ENCODE measurements at regions not wholly inside any gene's neighbourhood (a gene's known extent, or its start where the extent isn't known, plus 50 kb on each side); places are given as distances from the start of the nearest gene placed in this dataset.

DNA sequence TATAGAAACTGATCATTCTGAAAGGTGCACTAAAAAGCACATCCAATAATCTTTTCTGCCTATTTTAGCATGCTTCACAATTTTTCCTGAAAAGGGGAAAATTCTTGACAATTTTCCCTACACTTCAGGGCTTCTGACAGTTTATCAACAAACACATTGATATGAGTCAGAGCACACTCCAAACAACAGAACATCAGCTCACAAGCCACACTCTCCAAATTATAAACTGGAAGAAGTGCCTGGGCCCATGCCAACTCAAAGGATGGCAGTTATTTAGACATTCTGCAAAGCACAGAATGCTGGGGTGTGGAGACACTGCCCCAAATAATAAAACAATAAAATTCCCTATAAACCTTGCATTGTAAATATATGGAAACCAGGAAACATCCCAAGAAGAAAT is 90.8 kb downstream of the ELAPOR2 start:
- TF ChIP-seq POLR2A (IDR thresholded peaks at IDR 0.05) = no peak
- TF ChIP-seq, protein P1, sequence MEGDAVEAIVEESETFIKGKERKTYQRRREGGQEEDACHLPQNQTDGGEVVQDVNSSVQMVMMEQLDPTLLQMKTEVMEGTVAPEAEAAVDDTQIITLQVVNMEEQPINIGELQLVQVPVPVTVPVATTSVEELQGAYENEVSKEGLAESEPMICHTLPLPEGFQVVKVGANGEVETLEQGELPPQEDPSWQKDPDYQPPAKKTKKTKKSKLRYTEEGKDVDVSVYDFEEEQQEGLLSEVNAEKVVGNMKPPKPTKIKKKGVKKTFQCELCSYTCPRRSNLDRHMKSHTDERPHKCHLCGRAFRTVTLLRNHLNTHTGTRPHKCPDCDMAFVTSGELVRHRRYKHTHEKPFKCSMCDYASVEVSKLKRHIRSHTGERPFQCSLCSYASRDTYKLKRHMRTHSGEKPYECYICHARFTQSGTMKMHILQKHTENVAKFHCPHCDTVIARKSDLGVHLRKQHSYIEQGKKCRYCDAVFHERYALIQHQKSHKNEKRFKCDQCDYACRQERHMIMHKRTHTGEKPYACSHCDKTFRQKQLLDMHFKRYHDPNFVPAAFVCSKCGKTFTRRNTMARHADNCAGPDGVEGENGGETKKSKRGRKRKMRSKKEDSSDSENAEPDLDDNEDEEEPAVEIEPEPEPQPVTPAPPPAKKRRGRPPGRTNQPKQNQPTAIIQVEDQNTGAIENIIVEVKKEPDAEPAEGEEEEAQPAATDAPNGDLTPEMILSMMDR (IDR thresholded peaks at IDR 0.05) = no peak

Measured in esophagus squamous epithelium (tissue), 4 donors.